ENCODE measurements at regions not wholly inside any gene's neighbourhood (a gene's known extent, or its start where the extent isn't known, plus 50 kb on each side); places are given as distances from the start of the nearest gene placed in this dataset.

DNA sequence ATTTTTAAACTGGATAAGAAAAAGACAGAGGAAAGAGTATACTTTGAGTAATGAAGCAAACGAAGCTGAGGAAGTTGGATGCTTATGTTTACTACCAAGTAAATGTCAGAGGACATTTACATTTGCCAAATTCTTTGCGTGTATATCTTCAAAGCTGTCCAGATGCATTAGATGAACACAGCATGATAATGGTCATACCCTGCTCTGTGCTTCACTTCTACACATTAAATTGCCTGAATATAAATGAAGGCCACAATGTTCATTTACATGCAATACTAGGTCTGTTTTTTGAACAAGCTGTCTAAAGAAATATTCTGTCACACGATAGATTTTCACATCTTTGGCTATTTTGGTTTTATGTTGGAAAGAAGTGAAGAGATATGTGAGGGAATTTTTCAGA, 405.8 kb upstream of the ADAMTS9 start:
- TF ChIP-seq, protein P1, sequence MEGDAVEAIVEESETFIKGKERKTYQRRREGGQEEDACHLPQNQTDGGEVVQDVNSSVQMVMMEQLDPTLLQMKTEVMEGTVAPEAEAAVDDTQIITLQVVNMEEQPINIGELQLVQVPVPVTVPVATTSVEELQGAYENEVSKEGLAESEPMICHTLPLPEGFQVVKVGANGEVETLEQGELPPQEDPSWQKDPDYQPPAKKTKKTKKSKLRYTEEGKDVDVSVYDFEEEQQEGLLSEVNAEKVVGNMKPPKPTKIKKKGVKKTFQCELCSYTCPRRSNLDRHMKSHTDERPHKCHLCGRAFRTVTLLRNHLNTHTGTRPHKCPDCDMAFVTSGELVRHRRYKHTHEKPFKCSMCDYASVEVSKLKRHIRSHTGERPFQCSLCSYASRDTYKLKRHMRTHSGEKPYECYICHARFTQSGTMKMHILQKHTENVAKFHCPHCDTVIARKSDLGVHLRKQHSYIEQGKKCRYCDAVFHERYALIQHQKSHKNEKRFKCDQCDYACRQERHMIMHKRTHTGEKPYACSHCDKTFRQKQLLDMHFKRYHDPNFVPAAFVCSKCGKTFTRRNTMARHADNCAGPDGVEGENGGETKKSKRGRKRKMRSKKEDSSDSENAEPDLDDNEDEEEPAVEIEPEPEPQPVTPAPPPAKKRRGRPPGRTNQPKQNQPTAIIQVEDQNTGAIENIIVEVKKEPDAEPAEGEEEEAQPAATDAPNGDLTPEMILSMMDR (IDR thresholded peaks at IDR 0.05), result no peak
- no peak for TF ChIP-seq POLR2A (IDR thresholded peaks at IDR 0.05)
